Gastrocnemius medialis (tissue), 4 donors: ENCODE measurements at regions not wholly inside any gene's neighbourhood (a gene's known extent, or its start where the extent isn't known, plus 50 kb on each side); places are given as distances from the start of the nearest gene placed in this dataset.

ENCODE experiments used
- ATAC-seq, 2 donors: fragments of 150-250 bp; one replicate each; pipeline ENCODE4 v1.9.1; 2016
- DNase-seq, 2 donors: peaks; one replicate each; pipeline ENCODE4 v3.0.0-alpha.2; 2019
- H3K27ac ChIP-seq, 4 donors: fragments of 200-600 bp; sonication (generic); 1 replicate in 1 of 4; 2 replicates in 3 of 4; pipeline ENCODE4 v1.5.1; 2016 to 2018; ENCODE audit warnings: mild to moderate bottlenecking in 2 of 4, moderate library complexity in 1 of 4
- H3K27me3 ChIP-seq, 3 donors: fragments of 200-600 bp; sonication (generic) in 2 of 3; 1 replicate in 1 of 3; 2 replicates in 2 of 3; pipeline versions ENCODE4 v1.5.1 to v1.6.0; 2016 to 2019; ENCODE audit warnings: mild to moderate bottlenecking in 1 of 3, moderate library complexity in 1 of 3
- H3K36me3 ChIP-seq, 2 donors: fragments of 200-600 bp; sonication (generic) in 1 of 2; one replicate each; pipeline ENCODE4 v1.5.1; 2017 to 2018
- H3K4me1 ChIP-seq, 2 donors: fragments of 200-600 bp; sonication (generic) in 1 of 2; one replicate each; pipeline ENCODE4 v1.5.1; 2016 to 2017; ENCODE audit warnings: mild to moderate bottlenecking in 2 of 2
- H3K4me3 ChIP-seq, 4 donors: fragments of 200-600 bp; sonication (generic) in 3 of 4; 1 replicate in 1 of 4; 2 replicates in 3 of 4; pipeline ENCODE4 v1.5.1; 2016 to 2019; ENCODE audit warnings: mild to moderate bottlenecking in 2 of 4
- H3K9me3 ChIP-seq, 3 donors: fragments of 200-600 bp; sonication (generic) in 2 of 3; 1 replicate in 1 of 3; 2 replicates in 2 of 3; pipeline ENCODE4 v1.5.1; 2016 to 2019
- POLR2A ChIP-seq, 2 donors: fragments of 450-650 bp; IDR thresholded peaks; one replicate each; pipeline ENCODE4 v1.6.1; 2017; ENCODE audit warnings: antibody characterized with exemption in 2 of 2, mild to moderate bottlenecking in 2 of 2, moderate library complexity in 2 of 2
- in situ Hi-C, 4 donors: fragments of 200-750 bp; cut with MboI; loops; one replicate each; pipeline versions ENCODE4 v1.15.0 to v1.8.0; 2017; ENCODE audit warnings: low sequenced_read_pairs in 4 of 4
- intact Hi-C: fragments of 100-400 bp; cut with DNase I; formaldehyde crosslinking; loops from one replicate; pipeline ENCODE4 v1.15.1; 2023; ENCODE audit warnings: low total_unique reads
- TF ChIP-seq, protein P1 (sequence below), 5 experiments: fragments of 450-650 bp in 3 of 5; fragments of 200-600 bp in 2 of 5; sonication (generic) in 2 of 5; IDR thresholded peaks in 4 of 5; conservative IDR thresholded peaks in 1 of 5; 1 replicate in 4 of 5; 2 replicates in 1 of 5; pipeline ENCODE4 v1.5.1; 2016 to 2019; ENCODE audit warnings: antibody characterized with exemption in 5 of 5, mild to moderate bottlenecking in 3 of 5, moderate library complexity in 3 of 5

GRCh38 chr10:57482259-57482658 lies 785.4 kb downstream of the IPMK start:
- in situ Hi-C loops = no loop called here
- no peaks in the 10 kb centered on the region for H3K27me3 ChIP-seq
- intact Hi-C loops = no loop called here
- no peaks in the 10 kb centered on the region for H3K9me3 ChIP-seq
- H3K27ac ChIP-seq = no peak overlapping the region
- no peaks in the 10 kb centered on the region for H3K4me1 ChIP-seq
- H3K4me3 ChIP-seq = no peak overlapping the region
- no peaks in the 10 kb centered on the region for H3K36me3 ChIP-seq
- no peak for ATAC-seq
- TF ChIP-seq, protein P1, sequence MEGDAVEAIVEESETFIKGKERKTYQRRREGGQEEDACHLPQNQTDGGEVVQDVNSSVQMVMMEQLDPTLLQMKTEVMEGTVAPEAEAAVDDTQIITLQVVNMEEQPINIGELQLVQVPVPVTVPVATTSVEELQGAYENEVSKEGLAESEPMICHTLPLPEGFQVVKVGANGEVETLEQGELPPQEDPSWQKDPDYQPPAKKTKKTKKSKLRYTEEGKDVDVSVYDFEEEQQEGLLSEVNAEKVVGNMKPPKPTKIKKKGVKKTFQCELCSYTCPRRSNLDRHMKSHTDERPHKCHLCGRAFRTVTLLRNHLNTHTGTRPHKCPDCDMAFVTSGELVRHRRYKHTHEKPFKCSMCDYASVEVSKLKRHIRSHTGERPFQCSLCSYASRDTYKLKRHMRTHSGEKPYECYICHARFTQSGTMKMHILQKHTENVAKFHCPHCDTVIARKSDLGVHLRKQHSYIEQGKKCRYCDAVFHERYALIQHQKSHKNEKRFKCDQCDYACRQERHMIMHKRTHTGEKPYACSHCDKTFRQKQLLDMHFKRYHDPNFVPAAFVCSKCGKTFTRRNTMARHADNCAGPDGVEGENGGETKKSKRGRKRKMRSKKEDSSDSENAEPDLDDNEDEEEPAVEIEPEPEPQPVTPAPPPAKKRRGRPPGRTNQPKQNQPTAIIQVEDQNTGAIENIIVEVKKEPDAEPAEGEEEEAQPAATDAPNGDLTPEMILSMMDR (IDR thresholded peaks at IDR 0.05 in 4 of 5, conservative IDR thresholded peaks at IDR 0.05 in 1 of 5) = no peak
- TF ChIP-seq POLR2A (IDR thresholded peaks at IDR 0.05) = no peak
- no peak for DNase-seq

GRCh38 chr10:57472823-57473619 lies 794.7 kb downstream of the IPMK start:
- H3K9me3 ChIP-seq = no peaks in the 10 kb centered on the region
- H3K27me3 ChIP-seq = no peaks in the 10 kb centered on the region
- H3K4me1 ChIP-seq = no peaks in the 10 kb centered on the region
- ATAC-seq (no peak), DNase-seq (no peak)
- intact Hi-C loops = no loop called here
- no peaks in the 10 kb centered on the region for H3K36me3 ChIP-seq
- in situ Hi-C loops = no loop called here
- TF ChIP-seq, protein P1 (IDR thresholded peaks at IDR 0.05 in 4 of 5, conservative IDR thresholded peaks at IDR 0.05 in 1 of 5) = no peak
- no peak for TF ChIP-seq POLR2A (IDR thresholded peaks at IDR 0.05)
- no peak overlapping the region for H3K27ac ChIP-seq
- H3K4me3 ChIP-seq = no peak overlapping the region

DNA sequence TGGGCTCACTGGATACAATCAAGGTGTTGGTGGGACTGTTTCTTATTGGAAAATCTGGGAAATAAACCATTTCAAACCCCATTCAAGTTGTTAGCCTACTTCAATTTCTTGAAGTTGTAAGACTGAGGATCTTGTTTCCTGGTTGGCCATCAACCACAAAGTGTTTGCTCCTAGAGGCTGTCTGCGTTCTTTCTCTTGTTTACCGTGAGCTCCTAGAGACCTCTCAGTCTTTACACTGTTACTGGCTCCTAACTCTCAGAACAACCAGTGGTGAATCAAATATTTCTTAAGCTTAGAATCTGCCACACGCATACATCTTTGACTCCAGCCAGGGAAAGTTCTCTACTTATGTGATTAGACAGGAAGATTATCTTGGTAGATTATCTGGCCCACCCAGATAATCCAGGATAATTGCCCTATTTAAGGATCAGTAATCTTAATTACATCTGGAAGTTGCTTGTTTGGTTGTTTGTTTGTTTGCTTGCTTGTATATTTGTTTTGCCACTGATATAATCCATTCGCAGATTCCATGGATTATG lies 798.7 kb downstream of the IPMK start:
- TF ChIP-seq POLR2A (IDR thresholded peaks at IDR 0.05) = no peak
- TF ChIP-seq, protein P1 (IDR thresholded peaks at IDR 0.05 in 4 of 5, conservative IDR thresholded peaks at IDR 0.05 in 1 of 5) = no peak
- intact Hi-C loops = no loop called here
- H3K27ac ChIP-seq = no peak overlapping the region
- H3K4me3 ChIP-seq = no peak overlapping the region
- in situ Hi-C loops = no loop called here
- H3K9me3 ChIP-seq = no peaks in the 10 kb centered on the region
- no peaks in the 10 kb centered on the region for H3K27me3 ChIP-seq
- DNase-seq (no peak), ATAC-seq (no peak)
- H3K36me3 ChIP-seq = no peaks in the 10 kb centered on the region
- no peaks in the 10 kb centered on the region for H3K4me1 ChIP-seq

- H3K27me3 ChIP-seq = no peaks in the 10 kb centered on the region
- in situ Hi-C loops = no loop called here
Observed at GRCh38 chr10:57465155-57465554, 802.5 kb downstream of the IPMK start.

More at GRCh38 chr10:57465155-57465554, 802.5 kb downstream of the IPMK start:
- Histone ChIP-seq H3K36me3 (no peaks in the 10 kb centered on the region), H3K4me3 (no peak overlapping the region), H3K9me3 (no peaks in the 10 kb centered on the region), H3K4me1 (no peaks in the 10 kb centered on the region), H3K27ac (no peak overlapping the region)
- ATAC-seq = no peak
- DNase-seq = no peak
- no peak for TF ChIP-seq POLR2A (IDR thresholded peaks at IDR 0.05)
- TF ChIP-seq, protein P1 (IDR thresholded peaks at IDR 0.05 in 4 of 5, conservative IDR thresholded peaks at IDR 0.05 in 1 of 5) = no peak
- intact Hi-C loops = no loop called here
